ENCODE measurements at regions not wholly inside any gene's neighbourhood (a gene's known extent, or its start where the extent isn't known, plus 50 kb on each side); places are given as distances from the start of the nearest gene placed in this dataset.
A peak's percentile ranks its signal among the peaks of the same experiment; 100 is the strongest.

GRCh38 chr12:84506282-84506681 is 406.3 kb downstream of the SLC6A15 start:
- Histone ChIP-seq H3K27ac (no peak overlapping the region), H3K36me3 (no peaks in the 10 kb centered on the region), H3K4me1 (no peaks in the 10 kb centered on the region), H3K4me3 (no peak overlapping the region), H3K9me3 (no peaks in the 10 kb centered on the region), H3K27me3 (replicated peaks in 1 of 7) (no peaks in the 10 kb centered on the region)
- 54 to 75% (median 67%) methylated on average over 5 of the region's 5 CpGs for WGBS, 5 donors
- TF ChIP-seq POLR2A (IDR thresholded peaks at IDR 0.05), result no peak
- TF ChIP-seq POLR2AphosphoS5 (IDR thresholded peaks at IDR 0.05), result no peak
- TF ChIP-seq CTCF (IDR thresholded peaks at IDR 0.05 in 8 of 11, conservative IDR thresholded peaks at IDR 0.05 in 3 of 11), result no peak
- intact Hi-C loops (cut with DNase I; ENCODE audit: low total_unique reads), result loop anchor here (10.0 kb wide), 1 partner anchor 1981 kb away; no protein-coding TSS in a partner anchor
- no peak for DNase-seq

- H3K27ac ChIP-seq, result no peak overlapping the region
- intact Hi-C loops (cut with DNase I; ENCODE audit: low total_unique reads), result loop anchor here (10.0 kb wide), 1 partner anchor 1978 kb away; no protein-coding TSS in a partner anchor
Measured at GRCh38 chr12:84502907-84503787, 409.5 kb downstream of the SLC6A15 start.

GRCh38 chr12:84502180-84502860 is 410.3 kb downstream of the SLC6A15 start:
- 72 to 89% (median 86%) methylated on average over 2 of the region's 2 CpGs for WGBS, 5 donors
- TF ChIP-seq POLR2A (IDR thresholded peaks at IDR 0.05) (no peak), POLR2AphosphoS5 (IDR thresholded peaks at IDR 0.05) (no peak), CTCF (IDR thresholded peaks at IDR 0.05 in 8 of 11, conservative IDR thresholded peaks at IDR 0.05 in 3 of 11) (no peak)

More at GRCh38 chr12:84502907-84503787, 409.5 kb downstream of the SLC6A15 start:
- Histone ChIP-seq H3K4me3 (no peak overlapping the region), H3K27me3 (replicated peaks in 1 of 7) (no peaks in the 10 kb centered on the region), H3K36me3 (no peaks in the 10 kb centered on the region), H3K9me3 (no peaks in the 10 kb centered on the region), H3K4me1 (no peaks in the 10 kb centered on the region)
- TF ChIP-seq POLR2A (IDR thresholded peaks at IDR 0.05) (no peak), POLR2AphosphoS5 (IDR thresholded peaks at IDR 0.05) (no peak), CTCF (IDR thresholded peaks at IDR 0.05 in 8 of 11, conservative IDR thresholded peaks at IDR 0.05 in 3 of 11) (peak in 9 of 11 experiments; percentile 5 to 58 (median 37))
- no peak for DNase-seq
- 53 to 71% (median 58%) methylated on average over 4 of the region's 4 CpGs for WGBS, 5 donors

GRCh38 chr12:84497819-84498218 is 414.8 kb downstream of the SLC6A15 start:
- Histone ChIP-seq H3K4me3 (no peak overlapping the region), H3K27me3 (replicated peaks in 1 of 7) (no peaks in the 10 kb centered on the region), H3K4me1 (no peaks in the 10 kb centered on the region), H3K27ac (no peak overlapping the region), H3K9me3 (no peaks in the 10 kb centered on the region), H3K36me3 (no peaks in the 10 kb centered on the region)
- intact Hi-C loops (cut with DNase I; ENCODE audit: low total_unique reads), result no loop called here
- 56 to 83% (median 62%) methylated on average over 1 of the region's 1 CpG for WGBS, 5 donors
- peak in 2 of 11 experiments; percentile 12 to 24 for TF ChIP-seq CTCF (IDR thresholded peaks at IDR 0.05 in 8 of 11, conservative IDR thresholded peaks at IDR 0.05 in 3 of 11)
- TF ChIP-seq POLR2A (IDR thresholded peaks at IDR 0.05), result no peak
- DNase-seq, result no peak

More at GRCh38 chr12:84502180-84502860, 410.3 kb downstream of the SLC6A15 start:
- H3K27ac ChIP-seq, result no peak overlapping the region
- no peak for DNase-seq
- H3K27me3 ChIP-seq (replicated peaks in 1 of 7), result no peaks in the 10 kb centered on the region
- intact Hi-C loops (cut with DNase I; ENCODE audit: low total_unique reads), result loop anchor here (10.0 kb wide), 1 partner anchor 1978 kb away; no protein-coding TSS in a partner anchor
- no peaks in the 10 kb centered on the region for H3K9me3 ChIP-seq
- no peaks in the 10 kb centered on the region for H3K4me1 ChIP-seq
- H3K4me3 ChIP-seq, result no peak overlapping the region
- H3K36me3 ChIP-seq, result no peaks in the 10 kb centered on the region

Data from spleen (tissue), 11 donors.